HEK293 (cell line): ENCODE measurements at regions not wholly inside any gene's neighbourhood (a gene's known extent, or its start where the extent isn't known, plus 50 kb on each side); places are given as distances from the start of the nearest gene placed in this dataset.
"Not testable (repeated sequence)": the region's sequence is repeated elsewhere in the genome, so short reads cannot be mapped to it uniquely, and the experiment has no call there.

ENCODE experiments used
- CTCF ChIP-seq: fragments of 450-650 bp; formaldehyde crosslinking; IDR thresholded peaks from 2 replicates; pipeline ENCODE4 v1.5.1; 2016; ENCODE audit warnings: missing biosample characterization, missing genetic modification characterization
- KLF9 ChIP-seq: fragments of 450-650 bp; formaldehyde crosslinking; IDR thresholded peaks from 2 replicates; pipeline ENCODE4 v1.5.1; 2016; ENCODE audit warnings: missing biosample characterization, missing genetic modification characterization, low read depth
- SCRT2 ChIP-seq: fragments of 450-650 bp; formaldehyde crosslinking; IDR thresholded peaks from 2 replicates; pipeline ENCODE4 v1.5.1; 2016; ENCODE audit warnings: missing biosample characterization, missing genetic modification characterization
- TCF7L2 ChIP-seq: IDR thresholded peaks from 2 replicates; pipeline ENCODE4 v1.6.1; 2011; ENCODE audit warnings: low read depth, mild to moderate bottlenecking, inconsistent platforms, low read length, moderate library complexity, borderline replicate concordance
- ZFP3 ChIP-seq: fragments of 450-650 bp; formaldehyde crosslinking; IDR thresholded peaks from 2 replicates; pipeline ENCODE4 v1.5.1; 2016; ENCODE audit warnings: low read depth, missing biosample characterization, missing genetic modification characterization
- ZNF114 ChIP-seq: fragments of 450-650 bp; formaldehyde crosslinking; IDR thresholded peaks from 2 replicates; pipeline ENCODE4 v1.5.0; 2017; ENCODE audit warnings: missing biosample characterization, missing genetic modification characterization
- ZNF175 ChIP-seq: fragments of 450-650 bp; formaldehyde crosslinking; IDR thresholded peaks from 2 replicates; pipeline ENCODE4 v1.5.1; 2016; ENCODE audit warnings: missing biosample characterization, missing genetic modification characterization
- ZNF280D ChIP-seq: fragments of 450-650 bp; formaldehyde crosslinking; IDR thresholded peaks from 2 replicates; pipeline ENCODE4 v1.5.1; 2016; ENCODE audit warnings: missing biosample characterization, missing genetic modification characterization
- ZNF548 ChIP-seq: fragments of 450-650 bp; formaldehyde crosslinking; IDR thresholded peaks from 2 replicates; pipeline ENCODE4 v1.5.1; 2016; ENCODE audit warnings: missing biosample characterization, missing genetic modification characterization

- not testable (repeated sequence) for TF ChIP-seq CTCF; SCRT2 (tag by site-specific recombination); ZNF548 (tag by site-specific recombination); ZFP3 (tag by site-specific recombination); KLF9 (tag by site-specific recombination); TCF7L2; ZNF114 (tag by site-specific recombination); ZNF175 (tag by site-specific recombination); ZNF280D (tag by site-specific recombination)
These were observed 511.6 kb downstream of the ZPLD1 start for GRCh38 chr3:102946445-102946844.
